ENCODE measurements at regions not wholly inside any gene's neighbourhood (a gene's known extent, or its start where the extent isn't known, plus 50 kb on each side); places are given as distances from the start of the nearest gene placed in this dataset.

- TF ChIP-seq POLR2A (IDR thresholded peaks at IDR 0.05; ENCODE audit: control extremely low read depth in 1 of 2, low read depth in 2 of 2, low read length in 2 of 2) (no peak), CTCF (IDR thresholded peaks at IDR 0.05; ENCODE audit: control extremely low read depth in 1 of 3, insufficient read depth in 1 of 3, low read depth in 1 of 3, low read length in 3 of 3) (no peak), USF2 (IDR thresholded peaks at IDR 0.05; ENCODE audit: low read length) (no peak), JUND (IDR thresholded peaks at IDR 0.05; ENCODE audit: low read length) (no peak), RNF2 (IDR thresholded peaks at IDR 0.05; ENCODE audit: borderline replicate concordance, low read depth, low read length, missing control alignments, poor library complexity, severe bottlenecking) (no peak), RFX5 (IDR thresholded peaks at IDR 0.05; ENCODE audit: borderline replicate concordance, low read depth, low read length) (no peak), EZH2 (IDR thresholded peaks at IDR 0.05; ENCODE audit: low read depth, low read length, severe bottlenecking) (no peak), TAF1 (IDR thresholded peaks at IDR 0.05; ENCODE audit: low read depth, low read length) (no peak), BACH1 (IDR thresholded peaks at IDR 0.05; ENCODE audit: low read length) (no peak)
- TF ChIP-seq, protein P1, sequence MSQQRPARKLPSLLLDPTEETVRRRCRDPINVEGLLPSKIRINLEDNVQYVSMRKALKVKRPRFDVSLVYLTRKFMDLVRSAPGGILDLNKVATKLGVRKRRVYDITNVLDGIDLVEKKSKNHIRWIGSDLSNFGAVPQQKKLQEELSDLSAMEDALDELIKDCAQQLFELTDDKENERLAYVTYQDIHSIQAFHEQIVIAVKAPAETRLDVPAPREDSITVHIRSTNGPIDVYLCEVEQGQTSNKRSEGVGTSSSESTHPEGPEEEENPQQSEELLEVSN (IDR thresholded peaks at IDR 0.05), result no peak
Observed at GRCh38 chr4:144366425-144366824, 225.9 kb upstream of the GYPA start.

Data from H1 (cell line).